Smooth muscle cell of the brain vasculature (primary cell): ENCODE measurements at regions not wholly inside any gene's neighbourhood (a gene's known extent, or its start where the extent isn't known, plus 50 kb on each side); places are given as distances from the start of the nearest gene placed in this dataset.

ENCODE experiments used
- DNase-seq: peaks from one replicate; pipeline ENCODE4 v3.0.0-alpha.2; 2012; ENCODE audit warnings: low read depth, low spot score

DNA sequence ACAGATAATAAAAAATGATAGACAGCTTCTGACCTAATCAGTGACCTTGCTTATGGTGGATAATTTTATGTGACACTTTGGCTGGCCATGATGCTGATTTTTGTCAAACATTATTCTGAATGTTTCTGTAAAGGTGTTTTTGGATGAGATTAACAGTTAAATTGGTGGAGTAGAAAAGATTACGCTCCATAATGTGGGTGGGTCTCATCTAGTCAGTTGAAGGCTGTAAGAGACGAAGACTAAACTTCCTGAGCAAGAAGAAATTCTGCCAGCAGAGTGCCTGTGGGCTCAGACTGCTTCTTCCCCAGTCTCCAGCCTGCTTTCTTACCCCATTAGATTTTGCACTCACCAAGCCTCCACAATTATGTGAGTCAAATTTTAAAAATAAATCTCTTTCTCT is 214.9 kb upstream of the ITGA4 start:
- no peak for DNase-seq

DNA sequence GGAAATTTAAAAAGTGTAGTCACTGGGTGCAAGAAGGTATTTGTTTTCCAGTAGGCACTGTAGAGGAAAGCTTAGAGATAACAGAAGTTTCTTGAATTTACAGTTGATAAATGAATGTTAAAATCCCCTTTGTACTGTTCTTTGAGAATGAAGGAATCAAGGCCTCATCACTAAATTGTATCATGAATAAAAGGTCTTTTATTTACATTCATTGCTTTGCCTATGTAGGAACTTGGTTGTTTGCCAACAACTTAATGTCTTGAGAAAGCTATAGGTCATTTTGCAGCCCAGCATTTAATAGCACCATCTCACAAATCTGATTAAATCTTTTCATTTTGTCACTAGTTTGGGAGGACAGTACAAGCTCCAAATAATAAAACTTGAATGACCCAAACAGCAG is 213.9 kb upstream of the ITGA4 start:
- no peak for DNase-seq

DNA sequence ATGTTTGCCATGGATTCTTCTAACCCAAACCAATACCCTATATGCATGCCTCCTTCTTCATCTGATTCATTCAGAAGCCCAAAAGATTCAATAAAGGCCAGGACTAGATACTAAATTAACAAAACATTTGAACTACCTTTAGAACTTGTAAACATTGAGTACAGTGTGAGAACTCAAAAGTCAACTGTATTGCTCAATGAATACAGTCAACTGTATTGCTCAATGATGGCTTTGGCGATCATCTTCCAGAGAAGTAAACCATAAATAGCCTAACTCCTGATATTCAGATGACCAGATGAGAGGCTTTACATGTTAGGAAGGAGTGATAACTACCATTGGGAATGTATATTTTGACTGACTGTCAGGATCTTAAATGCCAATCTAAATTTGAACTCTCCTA is 206.5 kb upstream of the ITGA4 start:
- DNase-seq = no peak

- no peak for DNase-seq
Measured at GRCh38 chr2:181252262-181253148, 204.7 kb upstream of the ITGA4 start.

GRCh38 chr2:181253438-181253837 is 203.7 kb upstream of the ITGA4 start:
- DNase-seq = no peak

GRCh38 chr2:181255651-181256050 is 201.5 kb upstream of the ITGA4 start:
- DNase-seq = no peak

- DNase-seq = no peak
Measured at GRCh38 chr2:181258720-181259119, 198.5 kb upstream of the ITGA4 start.

DNA sequence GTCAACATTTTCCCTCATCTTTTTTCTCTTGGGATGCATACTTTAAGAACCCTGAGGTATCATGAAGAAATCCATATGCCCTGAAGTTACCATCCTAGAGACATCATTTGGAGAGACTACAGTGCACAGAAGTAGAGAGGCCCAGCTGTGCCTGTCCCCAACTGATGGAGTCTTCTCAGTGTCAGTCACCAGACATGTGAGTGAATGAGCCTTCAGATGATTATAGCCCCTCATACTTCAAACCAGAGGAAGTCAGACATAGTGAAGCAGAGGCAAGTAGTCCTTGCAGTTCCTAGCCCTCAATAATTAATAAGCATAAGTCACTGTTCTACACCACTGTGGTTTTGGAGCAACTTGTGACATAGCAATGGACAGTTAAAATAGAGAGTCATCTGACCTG is 194.4 kb upstream of the ITGA4 start:
- DNase-seq = no peak

DNA sequence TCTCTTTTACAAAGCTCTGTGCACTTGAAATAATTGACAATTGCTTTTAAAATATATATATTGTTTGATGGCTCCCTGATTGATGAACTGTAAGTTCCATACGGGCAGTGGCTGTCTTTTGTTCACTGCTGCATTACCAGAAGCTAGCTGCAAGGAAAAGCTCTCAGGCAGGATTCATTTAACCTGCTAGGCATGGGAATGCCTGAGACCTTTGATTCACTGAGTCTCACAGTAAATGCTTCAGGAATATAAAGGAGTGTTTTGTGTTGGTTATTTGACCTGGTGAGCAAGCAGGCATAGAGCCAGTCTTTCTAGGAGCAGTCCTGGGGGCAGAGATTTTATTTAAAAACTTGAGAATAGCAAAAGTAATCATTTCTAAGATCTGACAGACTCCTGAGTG is 193.2 kb upstream of the ITGA4 start:
- DNase-seq = no peak

DNA sequence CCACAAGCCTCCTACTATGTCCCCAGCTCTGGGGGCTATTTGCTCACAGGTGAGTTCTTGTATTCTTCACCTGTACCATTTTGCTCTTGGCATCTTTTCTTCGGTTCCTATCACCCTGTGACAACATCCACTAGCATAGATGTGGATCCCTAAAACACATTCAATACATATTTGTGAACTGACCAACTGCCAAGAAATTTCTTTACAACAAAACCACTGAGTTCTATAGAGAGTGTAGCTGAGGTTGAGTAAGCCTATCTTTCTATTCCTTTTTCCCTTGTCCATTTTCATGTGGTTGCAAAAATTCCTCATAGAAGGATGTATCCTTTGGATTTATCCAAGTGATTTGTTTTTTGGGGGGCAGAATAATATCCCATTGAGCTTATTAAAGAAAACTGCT is 192.7 kb upstream of the ITGA4 start:
- DNase-seq = no peak

DNA sequence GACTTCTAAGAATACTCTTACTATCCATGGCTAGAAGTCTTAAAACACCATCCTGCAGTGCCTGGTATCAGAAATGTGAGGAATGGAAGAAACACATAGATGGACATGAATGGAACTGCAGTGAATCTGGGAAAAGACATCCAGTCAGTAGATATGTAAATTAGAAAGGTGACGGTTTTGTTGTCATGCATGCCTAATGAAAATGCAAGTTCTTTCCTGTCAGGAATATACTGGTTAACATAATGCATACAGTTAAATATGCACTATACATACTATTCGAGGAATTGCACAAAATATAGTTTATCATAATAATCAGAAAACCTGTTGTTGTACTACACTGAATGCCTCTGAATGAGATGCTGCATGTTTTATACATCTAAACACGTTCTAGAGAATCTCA is 190.6 kb upstream of the ITGA4 start:
- no peak for DNase-seq

DNA sequence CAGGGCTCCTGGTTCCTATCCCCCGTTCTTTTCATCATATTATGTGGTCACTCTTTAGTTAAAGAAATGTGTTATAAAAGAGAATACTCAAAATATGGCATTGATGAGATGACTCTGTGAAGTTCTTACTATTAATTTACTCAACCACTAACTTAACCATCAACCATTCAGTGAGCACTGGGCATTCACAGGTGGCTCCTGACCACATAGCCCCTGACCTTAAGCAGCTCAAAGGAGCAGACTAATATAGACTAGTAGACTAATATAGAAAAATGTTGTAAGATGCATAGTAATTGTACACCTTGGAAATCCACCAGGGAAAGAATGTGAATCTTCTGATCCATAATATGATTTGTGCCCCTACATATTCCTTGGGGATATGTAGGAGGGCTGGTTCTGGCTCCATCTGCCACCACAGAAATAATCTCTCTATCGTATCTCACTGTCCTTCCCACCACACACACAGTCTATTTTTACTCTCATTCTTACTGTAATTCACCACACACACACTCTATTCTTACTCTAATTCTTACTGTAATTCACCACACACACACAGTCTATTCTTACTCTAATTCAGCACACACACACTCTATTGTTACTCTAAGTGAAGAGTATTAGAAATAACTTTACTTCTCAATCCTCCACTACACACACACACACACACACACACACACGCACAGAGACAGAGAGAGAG is 188.9 kb upstream of the ITGA4 start:
- DNase-seq = no peak

- no peak for DNase-seq
Measured at GRCh38 chr2:181273986-181274385, 183.2 kb upstream of the ITGA4 start.

- no peak for DNase-seq
Measured at GRCh38 chr2:181275643-181276070, 181.5 kb upstream of the ITGA4 start.

DNA sequence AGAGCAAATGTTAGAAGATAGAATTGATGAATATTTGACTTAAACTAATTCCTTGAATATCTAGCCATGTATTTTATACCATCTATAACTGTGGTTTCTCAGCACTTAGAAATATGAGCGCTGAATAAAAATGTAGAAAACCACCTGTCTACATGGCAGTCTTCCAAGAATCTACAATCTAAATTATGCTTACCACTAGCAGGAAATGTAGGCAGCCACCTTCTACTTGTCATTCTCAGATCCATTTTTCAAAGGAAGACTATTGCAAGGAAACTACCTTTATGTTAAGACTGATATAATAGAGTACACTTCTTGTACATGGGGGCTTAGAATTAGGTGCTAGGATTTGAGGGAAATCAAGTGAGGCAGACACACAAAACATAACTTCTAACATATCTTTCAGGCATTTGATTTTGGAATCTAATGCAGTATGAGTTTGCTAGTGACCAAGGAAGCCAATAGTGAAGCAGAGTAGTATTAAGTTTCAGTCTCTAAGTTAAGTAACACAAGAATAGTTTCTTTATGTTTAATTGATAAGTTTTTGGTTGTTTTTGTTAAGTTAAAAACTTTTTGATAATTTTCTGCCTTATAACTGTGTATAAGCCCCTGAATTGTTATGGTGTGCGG is 175.9 kb upstream of the ITGA4 start:
- DNase-seq = no peak

DNA sequence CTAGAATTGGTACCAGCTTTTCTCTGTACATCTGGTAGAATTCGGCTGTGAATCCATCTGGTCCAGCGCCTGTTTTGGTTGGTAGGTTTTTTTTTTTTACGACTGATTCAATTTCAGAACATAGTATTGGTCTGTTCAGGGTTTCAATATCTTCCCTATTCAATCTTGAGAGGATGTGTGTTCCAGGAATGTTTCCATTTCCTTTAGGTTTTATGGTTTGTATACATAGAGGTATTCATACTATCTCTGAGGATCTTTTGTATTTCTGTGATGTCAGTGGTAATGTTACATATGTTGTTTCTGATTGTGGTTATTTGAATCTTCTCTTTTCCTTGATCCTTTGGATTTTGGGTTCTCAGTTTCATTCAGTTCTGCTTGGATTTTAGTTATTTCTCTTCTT is 172.1 kb upstream of the ITGA4 start:
- DNase-seq = no peak

DNA sequence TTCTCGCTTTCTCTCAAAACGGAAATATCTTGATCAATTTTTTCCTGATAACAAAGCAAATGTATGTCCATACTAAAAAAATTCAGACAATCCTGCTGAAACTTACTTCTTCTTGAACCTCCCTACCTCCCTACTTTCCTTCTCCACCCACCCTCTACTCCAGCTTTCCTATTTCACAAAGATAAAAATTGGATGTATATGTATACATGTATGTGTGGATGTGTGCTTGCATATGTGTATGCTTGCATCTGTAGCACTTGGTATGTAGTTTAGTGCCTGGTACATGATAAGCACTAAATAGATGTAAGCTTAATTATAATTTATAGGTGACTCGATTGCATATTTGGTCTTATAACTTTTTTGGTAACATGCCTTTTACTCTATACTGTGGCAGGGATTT is 167.5 kb upstream of the ITGA4 start:
- DNase-seq = no peak

- DNase-seq = no peak
Measured at GRCh38 chr2:181290182-181290581, 167.0 kb upstream of the ITGA4 start.

GRCh38 chr2:181294979-181295378 is 162.2 kb upstream of the ITGA4 start:
- DNase-seq = no peak

GRCh38 chr2:181300600-181301291 is 156.4 kb upstream of the ITGA4 start:
- no peak for DNase-seq

DNA sequence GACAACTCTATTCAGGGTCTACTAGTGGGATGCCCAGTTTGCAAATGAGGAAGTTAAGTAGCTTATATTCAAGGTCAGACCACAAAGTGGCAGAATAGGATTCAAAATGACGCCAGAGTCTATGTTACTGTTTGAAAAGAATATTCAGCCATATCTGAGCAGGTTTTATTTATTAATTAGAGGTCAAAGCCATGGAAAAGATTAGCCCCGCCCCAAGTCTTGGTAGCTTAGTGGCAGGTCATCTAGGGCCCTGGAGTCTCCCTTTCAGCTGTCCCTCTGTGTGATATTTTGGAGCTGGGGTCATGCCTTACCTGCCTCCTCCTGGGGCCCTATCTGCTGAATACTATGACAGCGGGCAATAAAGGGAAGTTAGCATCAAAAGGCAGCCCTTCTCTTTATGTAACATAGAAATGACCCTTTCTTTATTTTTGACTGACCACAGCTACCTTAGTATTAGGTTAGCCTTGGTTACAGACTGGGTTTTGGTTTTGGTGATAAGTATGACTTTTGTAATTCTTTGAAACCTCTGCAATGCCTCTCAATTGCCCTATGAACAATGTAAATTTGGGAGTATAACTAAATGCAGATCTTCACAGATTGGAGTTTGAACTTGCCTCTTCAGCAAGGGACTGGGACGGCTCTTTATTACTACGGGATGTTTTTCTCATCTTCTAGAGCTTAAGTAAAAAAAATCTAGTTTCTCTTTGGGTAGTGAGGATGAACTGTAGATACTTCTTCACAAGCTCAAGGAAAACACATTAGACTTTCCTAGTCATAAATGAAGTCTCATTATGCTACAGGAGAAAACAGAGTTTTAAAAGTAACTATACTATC is 153.0 kb upstream of the ITGA4 start:
- no peak for DNase-seq
